Neural progenitor cell (in vitro differentiated cells): ENCODE measurements at regions not wholly inside any gene's neighbourhood (a gene's known extent, or its start where the extent isn't known, plus 50 kb on each side); places are given as distances from the start of the nearest gene placed in this dataset.

Experiments
- DNase-seq: peaks from one replicate; pipeline ENCODE4 v3.0.0-alpha.2; 2016; ENCODE audit warnings: low spot score
- H2AFZ ChIP-seq: fragments of 200-600 bp; sonication (generic); replicated peaks from 2 replicates; pipeline ENCODE4 v1.6.1; 2016; ENCODE audit warnings: antibody characterized with exemption
- H3F3A ChIP-seq: fragments of 200-600 bp; sonication (generic); 2 replicates; pipeline ENCODE4 v1.6.1; 2016; ENCODE audit warnings: antibody characterized with exemption, low read depth
- H3K27ac ChIP-seq: fragments of 200-600 bp; sonication (generic); 2 replicates; pipeline ENCODE4 v1.5.1; 2016; ENCODE audit warnings: mild to moderate bottlenecking
- H3K27me3 ChIP-seq: fragments of 200-600 bp; sonication (generic); 2 replicates; pipeline ENCODE4 v1.6.1; 2016; ENCODE audit warnings: mild to moderate bottlenecking, moderate library complexity
- H3K36me3 ChIP-seq: fragments of 200-600 bp; sonication (generic); 2 replicates; pipeline ENCODE4 v1.5.1; 2016
- H3K4me1 ChIP-seq: fragments of 200-600 bp; sonication (generic); 2 replicates; pipeline ENCODE4 v1.6.1; 2016; ENCODE audit warnings: mixed run types
- H3K4me2 ChIP-seq: fragments of 200-600 bp; sonication (generic); 2 replicates; pipeline ENCODE4 v1.6.1; 2016
- H3K4me3 ChIP-seq: fragments of 200-600 bp; sonication (generic); 2 replicates; pipeline ENCODE4 v1.5.1; 2016
- H3K79me2 ChIP-seq: fragments of 200-600 bp; sonication (generic); 2 replicates; pipeline ENCODE4 v1.6.1; 2016; ENCODE audit warnings: low read depth
- H3K9ac ChIP-seq: fragments of 200-600 bp; sonication (generic); 2 replicates; pipeline ENCODE4 v1.6.1; 2016
- H3K9me3 ChIP-seq: fragments of 200-600 bp; sonication (generic); 2 replicates; pipeline ENCODE4 v1.5.1; 2016; ENCODE audit warnings: low read depth
- H4K20me1 ChIP-seq: fragments of 200-600 bp; sonication (generic); 2 replicates; pipeline ENCODE4 v1.6.1; 2016; ENCODE audit warnings: low read depth
- H3K27ac Mint-ChIP-seq: 3 replicates; pipeline ENCODE4 v1.8.0; 2021; ENCODE audit warnings: mixed read lengths
- H3K27me3 Mint-ChIP-seq: 2 replicates; pipeline ENCODE4 v1.8.0; 2022; ENCODE audit warnings: low read depth, mild to moderate bottlenecking, inconsistent platforms, moderate library complexity, mixed read lengths; ENCODE audit not compliant: insufficient read depth
- H3K36me3 Mint-ChIP-seq: 3 replicates; pipeline ENCODE4 v1.8.0; 2021; ENCODE audit warnings: mixed read lengths
- H3K4me1 Mint-ChIP-seq: 3 replicates; pipeline ENCODE4 v1.8.0; 2021; ENCODE audit warnings: mixed read lengths
- H3K4me3 Mint-ChIP-seq: 3 replicates; pipeline ENCODE4 v1.8.0; 2021; ENCODE audit warnings: mild to moderate bottlenecking, moderate library complexity, mixed read lengths
- H3K9me3 Mint-ChIP-seq: 3 replicates; pipeline ENCODE4 v1.8.0; 2020; ENCODE audit warnings: mixed read lengths
- CTCF ChIP-seq: fragments of 200-600 bp; sonication (generic); IDR thresholded peaks from 2 replicates; pipeline ENCODE4 v1.5.1; 2017; ENCODE audit warnings: antibody characterized with exemption, mild to moderate bottlenecking
- EZH2 ChIP-seq: fragments of 200-600 bp; sonication (generic); IDR thresholded peaks from 2 replicates; pipeline ENCODE4 v1.6.1; 2017; ENCODE audit warnings: antibody characterized with exemption, mild to moderate bottlenecking, moderate library complexity
- EZH2phosphoT487 ChIP-seq: fragments of 200-600 bp; sonication (generic); IDR thresholded peaks from 2 replicates; pipeline ENCODE4 v1.6.1; 2017; ENCODE audit warnings: antibody characterized with exemption

DNA sequence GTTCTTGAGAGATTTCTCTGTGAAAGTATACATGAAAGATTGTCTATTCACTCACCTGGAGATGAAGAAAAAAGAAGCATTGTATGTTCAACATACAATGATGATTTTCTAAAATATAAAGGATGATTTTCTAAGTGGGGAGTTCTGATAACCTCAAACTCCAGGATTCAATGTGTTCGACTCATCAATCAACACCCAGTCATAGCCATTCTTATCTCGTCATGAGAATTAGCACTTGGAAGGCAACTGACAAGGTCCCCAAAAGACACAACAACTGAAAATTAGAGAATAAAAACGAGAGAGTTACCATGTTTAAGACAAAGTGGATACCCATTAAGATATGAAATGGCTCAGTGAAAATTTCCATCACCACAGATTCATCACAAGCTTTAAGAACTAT lies 52.1 kb upstream of the SIMC1 start:
- peaks cover 6% of the 10 kb centered on the region for H3K4me1 ChIP-seq
- Mint-ChIP-seq H3K9me3 (no peaks in the 10 kb centered on the region), H3K4me3 (no peak overlapping the region), H3K36me3 (no peaks in the 10 kb centered on the region), H3K27ac (no peak overlapping the region), H3K4me1 (peaks cover 10% of the 10 kb centered on the region), H3K27me3 (peaks cover 6% of the 10 kb centered on the region)
- no peak overlapping the region for H3K9ac ChIP-seq
- no peaks in the 10 kb centered on the region for H3F3A ChIP-seq
- no peaks in the 10 kb centered on the region for H3K36me3 ChIP-seq
- no peak overlapping the region for H2AFZ ChIP-seq
- H4K20me1 ChIP-seq: no peaks in the 10 kb centered on the region
- peaks cover 2% of the 10 kb centered on the region for H3K27me3 ChIP-seq
- H3K9me3 ChIP-seq: no peaks in the 10 kb centered on the region
- no peak overlapping the region for H3K4me3 ChIP-seq
- no peak overlapping the region for H3K4me2 ChIP-seq
- TF ChIP-seq EZH2phosphoT487 (no peak), EZH2 (no peak), CTCF (no peak)
- no peak for DNase-seq
- H3K79me2 ChIP-seq: no peaks in the 10 kb centered on the region
- no peak overlapping the region for H3K27ac ChIP-seq

DNA sequence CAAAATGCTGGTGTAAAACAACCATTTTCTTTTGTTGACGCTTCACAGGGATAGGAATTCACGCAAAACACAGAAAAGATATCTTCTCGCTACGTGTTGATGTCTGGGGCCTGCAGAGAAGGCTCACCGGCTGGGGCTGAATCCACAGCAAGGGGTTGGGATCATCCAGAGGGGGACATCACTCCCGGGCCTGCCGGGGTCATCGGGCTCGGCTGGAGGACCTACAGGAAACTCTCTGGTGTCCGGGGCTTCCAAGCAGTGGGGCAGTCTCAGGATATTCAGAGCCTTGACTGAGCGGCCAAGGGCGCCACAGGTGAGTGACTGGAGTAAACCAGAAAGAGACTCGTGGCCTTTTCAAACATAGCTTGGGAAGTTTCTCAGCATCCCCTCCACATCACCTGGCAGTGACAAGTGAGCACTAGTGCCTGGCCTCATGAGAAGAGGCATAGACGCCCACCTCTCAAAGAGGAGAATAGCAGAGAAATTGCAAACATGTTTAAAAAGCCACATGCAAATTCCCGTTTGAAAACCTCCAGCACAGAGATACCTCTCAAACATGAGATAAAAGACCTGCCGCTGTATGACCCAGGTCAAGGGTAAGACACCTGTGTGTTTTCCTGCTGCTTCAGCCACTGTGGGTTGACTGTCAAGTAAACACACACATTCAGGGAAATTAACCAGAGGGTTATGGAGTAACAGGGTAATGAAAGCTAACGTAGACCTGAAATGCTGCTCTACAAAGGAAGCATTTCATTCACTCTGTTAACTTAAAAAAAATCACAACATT lies 50.8 kb upstream of the SIMC1 start:
- Histone ChIP-seq H4K20me1 (no peaks in the 10 kb centered on the region), H2AFZ (no peak overlapping the region), H3K27ac (no peak overlapping the region), H3K9ac (no peak overlapping the region), H3K4me2 (no peak overlapping the region), H3F3A (no peaks in the 10 kb centered on the region), H3K9me3 (no peaks in the 10 kb centered on the region), H3K27me3 (peaks cover 10% of the 10 kb centered on the region), H3K4me1 (peaks cover 6% of the 10 kb centered on the region), H3K36me3 (no peaks in the 10 kb centered on the region), H3K4me3 (no peak overlapping the region), H3K79me2 (no peaks in the 10 kb centered on the region)
- Mint-ChIP-seq H3K36me3 (no peaks in the 10 kb centered on the region), H3K27ac (no peak overlapping the region), H3K4me1 (peaks cover 6% of the 10 kb centered on the region), H3K27me3 (peaks cover 6% of the 10 kb centered on the region), H3K4me3 (no peak overlapping the region), H3K9me3 (no peaks in the 10 kb centered on the region)
- TF ChIP-seq EZH2phosphoT487 (no peak), CTCF (no peak), EZH2 (no peak)
- DNase-seq: no peak

DNA sequence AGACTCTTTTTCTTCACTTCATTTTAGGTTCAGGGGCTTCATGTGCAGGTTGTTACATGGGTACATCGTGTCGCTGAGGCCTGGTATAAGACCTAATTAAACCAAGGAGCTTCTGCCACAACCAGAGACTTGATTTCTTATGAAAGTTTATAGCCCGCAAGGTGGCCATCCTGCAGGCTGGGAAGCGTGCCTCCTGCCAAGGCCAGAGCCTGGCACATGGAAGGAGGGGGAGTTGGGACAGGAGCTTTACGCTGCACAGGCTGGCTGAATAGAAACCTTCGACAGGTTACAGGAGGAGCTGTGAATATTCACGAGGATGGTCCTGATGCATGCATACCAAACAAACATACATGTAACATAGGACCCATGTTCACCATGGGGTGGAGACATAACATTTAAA lies 50.1 kb upstream of the SIMC1 start:
- Histone ChIP-seq H3K9ac (no peak overlapping the region), H3K27me3 (peaks cover 13% of the 10 kb centered on the region), H3K27ac (no peak overlapping the region), H3K36me3 (no peaks in the 10 kb centered on the region), H3K4me3 (no peak overlapping the region), H3K4me2 (no peak overlapping the region), H3K9me3 (no peaks in the 10 kb centered on the region), H3K4me1 (peaks cover 6% of the 10 kb centered on the region), H3K79me2 (no peaks in the 10 kb centered on the region), H2AFZ (no peak overlapping the region), H3F3A (no peaks in the 10 kb centered on the region), H4K20me1 (no peaks in the 10 kb centered on the region)
- Mint-ChIP-seq H3K4me3 (no peak overlapping the region), H3K27ac (no peak overlapping the region), H3K27me3 (peaks cover 6% of the 10 kb centered on the region), H3K36me3 (no peaks in the 10 kb centered on the region), H3K9me3 (no peaks in the 10 kb centered on the region), H3K4me1 (peaks cover 6% of the 10 kb centered on the region)
- TF ChIP-seq EZH2phosphoT487 (no peak), EZH2 (no peak), CTCF (no peak)
- DNase-seq: no peak
